Putamen (tissue), 1 donor: ENCODE measurements at regions not wholly inside any gene's neighbourhood (a gene's known extent, or its start where the extent isn't known, plus 50 kb on each side); places are given as distances from the start of the nearest gene placed in this dataset.
"Not testable (repeated sequence)": the region's sequence is repeated elsewhere in the genome, so short reads cannot be mapped to it uniquely, and the experiment has no call there.

Experiments
- DNase-seq: peaks from one replicate; pipeline ENCODE4 v3.0.0-alpha.2; 2016; ENCODE audit warnings: low spot score

GRCh38 chr1:30527511-30528140, 195.8 kb downstream of the MATN1 start:
- DNase-seq: no peak

DNA sequence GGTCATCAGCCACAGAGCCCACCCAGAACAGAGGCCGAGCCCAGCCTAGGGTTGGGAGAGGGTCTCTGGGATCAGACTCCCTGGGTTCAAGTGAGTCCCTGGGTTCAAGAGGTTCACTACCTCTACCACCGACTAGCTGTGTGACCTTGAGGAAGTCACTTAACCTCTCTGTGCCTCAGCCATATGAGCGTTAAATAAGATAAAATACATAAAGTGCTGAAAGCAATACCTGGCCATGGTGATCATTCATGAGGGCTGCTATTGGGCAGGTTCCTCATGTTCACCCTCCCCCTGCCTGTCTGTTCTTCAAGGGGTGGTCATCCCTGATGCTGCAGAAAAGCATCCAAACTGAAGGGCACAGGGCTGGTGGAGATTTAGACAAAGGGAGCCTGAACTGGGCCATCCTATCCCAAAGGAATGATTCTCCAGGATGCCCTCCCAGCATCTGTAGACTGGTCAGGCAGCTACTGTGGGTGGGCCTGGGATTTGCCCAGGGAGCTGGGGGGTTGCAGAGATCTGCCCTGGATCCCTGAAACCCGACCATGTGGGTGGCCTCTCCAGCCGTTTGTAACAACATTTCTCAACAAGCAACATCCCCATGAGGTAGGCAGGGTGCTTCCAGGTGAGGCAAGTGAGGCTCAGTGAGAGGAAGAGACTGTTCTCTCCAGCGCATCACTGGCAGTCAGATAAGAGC, 196.6 kb downstream of the MATN1 start:
- DNase-seq: no peak

GRCh38 chr1:30525971-30526651, 197.3 kb downstream of the MATN1 start:
- no peak for DNase-seq

- no peak for DNase-seq
Measured at GRCh38 chr1:30525631-30525970, 197.8 kb downstream of the MATN1 start.

DNA sequence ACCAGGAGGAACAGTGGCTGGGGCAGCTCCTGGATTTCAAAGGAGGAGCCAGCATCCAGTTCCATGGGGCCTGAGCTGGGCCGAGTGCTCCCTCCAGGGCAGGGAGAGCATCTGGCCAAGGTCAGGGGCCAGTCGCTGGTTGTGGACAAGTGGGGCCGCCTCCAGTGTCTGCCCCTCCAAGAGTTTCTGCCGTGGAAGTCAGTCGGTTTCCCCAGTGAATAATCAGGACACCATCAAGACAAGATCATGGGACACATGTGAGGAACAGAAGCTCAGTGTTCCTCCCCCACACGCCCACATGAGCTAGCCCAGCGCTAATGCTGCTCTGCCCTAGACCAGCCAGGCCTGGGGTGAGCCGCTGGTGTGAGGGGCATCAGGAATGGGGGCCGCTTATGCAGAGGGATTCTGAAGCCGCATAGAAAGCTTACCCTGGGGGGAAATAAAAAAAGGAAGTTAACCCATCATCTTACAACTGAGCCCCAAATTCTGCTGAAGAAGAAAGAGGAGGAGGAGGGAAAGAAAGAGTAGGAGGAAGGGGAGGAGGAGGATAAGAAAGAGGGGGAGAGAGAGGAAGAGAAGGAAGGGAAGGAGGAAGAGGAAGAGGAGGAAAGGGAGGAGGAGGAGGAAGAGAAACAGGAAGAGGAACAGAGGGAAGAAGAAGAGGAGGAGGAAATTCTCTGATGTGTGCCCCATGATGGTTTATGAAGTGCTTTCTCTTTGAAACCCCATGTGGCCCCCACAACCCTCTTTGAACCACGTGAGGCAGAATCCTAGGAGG, 198.4 kb downstream of the MATN1 start:
- no peak for DNase-seq

- DNase-seq: not testable (repeated sequence)
Measured at GRCh38 chr1:30524025-30524555, 199.3 kb downstream of the MATN1 start.

DNA sequence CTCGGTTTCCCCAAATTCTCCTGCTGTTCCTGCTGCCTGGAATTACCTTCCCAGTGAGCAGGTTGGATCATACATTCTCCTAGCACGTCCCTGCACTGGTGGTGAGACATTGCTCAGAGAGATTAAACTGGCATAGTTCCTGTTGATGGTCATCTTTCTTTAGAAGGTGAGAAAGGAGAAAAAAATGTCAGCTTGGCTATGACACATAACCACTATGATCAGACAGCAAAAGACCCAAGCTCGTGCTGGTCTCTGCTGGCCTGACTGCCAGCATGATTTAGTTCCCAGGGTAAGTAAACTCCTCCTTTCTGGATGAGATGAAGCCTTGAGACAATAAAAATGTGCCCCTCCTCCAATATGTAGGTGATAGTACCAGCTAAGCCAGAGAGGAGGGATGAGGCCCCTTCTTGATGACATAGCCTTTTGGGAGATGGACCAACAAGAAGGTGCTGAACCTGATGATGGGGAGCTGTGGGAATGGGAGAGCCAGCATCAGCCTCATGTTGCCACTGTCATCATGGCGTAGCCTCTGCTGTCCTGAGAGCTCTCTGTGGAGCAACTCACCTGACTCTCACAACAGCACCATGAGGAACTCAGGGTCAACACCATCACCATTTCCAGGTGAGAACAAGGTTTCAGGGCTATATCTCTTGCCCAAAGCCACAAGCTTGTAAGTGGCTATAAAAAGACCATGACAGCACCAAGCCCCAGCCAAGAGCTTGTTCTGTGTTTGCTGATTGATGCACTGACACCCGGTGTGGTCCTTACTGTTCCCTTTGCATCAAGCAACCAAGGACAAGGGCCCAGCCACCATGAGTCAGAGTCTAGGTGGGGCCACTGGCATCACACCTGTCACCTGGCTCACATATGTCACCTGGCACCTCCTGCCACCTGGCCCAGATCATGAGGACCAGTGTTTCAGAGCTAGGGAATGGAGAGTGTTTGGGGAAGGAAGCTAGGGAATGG, 200.0 kb downstream of the MATN1 start:
- DNase-seq: no peak

GRCh38 chr1:30522031-30523004, 201.1 kb downstream of the MATN1 start:
- no peak for DNase-seq

DNA sequence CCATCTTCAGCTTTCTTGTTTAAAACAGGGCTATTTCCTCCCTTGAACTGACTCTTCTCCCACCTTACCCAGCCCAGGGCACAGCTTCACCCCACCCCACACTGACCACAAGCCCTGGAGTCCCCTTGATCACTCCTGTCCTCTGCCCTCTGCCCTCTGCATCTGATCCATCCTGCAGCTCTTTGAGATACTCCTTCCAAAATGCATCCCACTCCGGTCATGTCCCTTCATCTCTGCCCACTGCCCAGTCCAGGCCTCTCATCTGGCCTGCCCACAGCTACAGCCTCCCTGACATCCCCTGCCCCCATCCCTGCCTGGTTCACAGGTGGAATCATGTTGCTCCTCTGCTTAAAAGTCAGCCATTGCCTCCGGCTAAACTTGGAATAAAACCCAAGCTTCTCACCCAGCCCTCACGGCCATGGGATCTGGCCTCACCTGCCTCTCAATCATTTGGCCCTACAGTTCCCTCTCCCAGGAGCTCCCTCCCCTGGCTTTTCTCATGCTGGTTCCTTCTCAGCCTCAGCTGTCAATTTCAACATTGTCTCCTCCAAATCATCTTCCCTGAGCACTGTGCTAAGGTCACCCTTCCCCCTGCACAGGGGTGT, 202.0 kb downstream of the MATN1 start:
- DNase-seq: no peak

GRCh38 chr1:30520476-30520875, 202.9 kb downstream of the MATN1 start:
- DNase-seq: no peak

GRCh38 chr1:30519201-30519763, 204.1 kb downstream of the MATN1 start:
- DNase-seq: no peak

- DNase-seq: no peak
Measured at GRCh38 chr1:30518696-30519095, 204.7 kb downstream of the MATN1 start.

DNA sequence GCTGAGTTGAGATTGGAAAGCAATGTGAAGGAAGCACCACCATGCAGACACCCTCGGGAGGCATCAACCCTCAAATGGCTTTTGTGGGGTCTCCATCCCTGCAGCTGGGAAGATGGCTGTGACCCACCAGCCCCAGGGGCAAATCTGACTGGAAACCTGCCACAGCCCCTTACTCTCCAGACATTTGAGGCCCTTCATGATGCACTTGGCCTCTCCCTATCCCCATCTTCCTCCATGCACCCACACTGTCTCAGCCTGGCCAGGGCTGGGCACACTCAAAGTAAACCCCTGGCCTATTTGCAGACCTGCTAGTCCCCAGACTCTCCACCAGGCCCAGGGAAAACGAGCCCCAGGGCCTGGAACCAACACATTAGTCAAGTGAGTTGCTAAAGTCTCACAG, 205.2 kb downstream of the MATN1 start:
- DNase-seq: no peak

DNA sequence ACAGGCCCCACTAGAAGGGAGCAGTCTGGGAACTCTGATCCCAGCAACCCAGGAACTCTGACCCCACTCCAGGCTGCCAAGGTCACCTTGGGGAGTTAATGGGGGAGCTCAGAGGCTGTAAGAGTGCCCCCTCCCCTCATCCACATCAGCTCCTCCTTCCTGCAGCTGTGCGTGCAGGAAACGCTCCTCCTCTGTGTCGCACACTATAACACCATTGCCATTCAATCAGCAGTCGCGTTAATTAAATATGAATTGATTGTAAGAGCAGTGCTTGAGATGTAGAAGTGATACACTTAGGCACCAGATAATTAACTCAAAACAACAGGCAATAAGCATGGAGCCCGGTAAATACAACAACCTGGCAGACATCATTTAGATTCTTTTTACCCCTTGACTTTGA, 205.7 kb downstream of the MATN1 start:
- DNase-seq: not testable (repeated sequence)

DNA sequence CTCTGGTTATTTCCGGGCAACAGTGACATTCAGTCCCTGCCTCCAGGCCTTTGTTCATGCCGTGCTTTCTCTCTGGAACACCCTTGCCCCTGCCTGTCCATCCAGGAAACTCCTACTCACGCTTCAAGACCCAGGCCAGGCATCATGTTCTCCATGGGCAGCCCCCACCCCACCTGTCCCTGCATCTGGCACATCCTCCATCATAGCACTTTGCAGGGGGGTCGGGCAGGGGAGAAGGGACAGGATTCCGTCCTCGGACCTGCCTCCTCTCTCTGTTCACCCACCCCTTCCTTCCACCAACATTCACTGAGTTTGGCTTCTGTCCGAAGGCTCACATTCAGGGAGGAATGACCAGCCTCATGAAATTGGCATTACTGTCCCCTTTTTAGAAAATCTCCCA, 206.1 kb downstream of the MATN1 start:
- not testable (repeated sequence) for DNase-seq

DNA sequence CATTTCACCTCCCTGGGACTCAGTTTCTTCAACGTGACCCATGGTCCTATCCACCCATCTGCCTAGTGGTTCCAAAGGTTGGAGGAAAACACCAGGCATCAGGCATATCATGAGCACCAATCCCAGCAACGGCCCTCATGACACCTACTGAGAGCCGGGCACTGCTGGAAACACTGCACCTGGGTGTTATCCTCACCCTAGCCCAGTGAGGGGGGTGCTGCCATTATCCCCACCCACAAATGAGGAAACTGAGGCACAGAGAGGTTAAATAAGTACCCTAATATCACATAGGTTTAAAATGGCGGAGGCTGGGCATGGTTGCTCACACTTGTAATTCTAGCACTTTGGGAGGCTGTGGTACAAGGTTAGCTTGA, 206.9 kb downstream of the MATN1 start:
- DNase-seq: no peak

- no peak for DNase-seq
Measured at GRCh38 chr1:30515755-30516484, 207.5 kb downstream of the MATN1 start.

DNA sequence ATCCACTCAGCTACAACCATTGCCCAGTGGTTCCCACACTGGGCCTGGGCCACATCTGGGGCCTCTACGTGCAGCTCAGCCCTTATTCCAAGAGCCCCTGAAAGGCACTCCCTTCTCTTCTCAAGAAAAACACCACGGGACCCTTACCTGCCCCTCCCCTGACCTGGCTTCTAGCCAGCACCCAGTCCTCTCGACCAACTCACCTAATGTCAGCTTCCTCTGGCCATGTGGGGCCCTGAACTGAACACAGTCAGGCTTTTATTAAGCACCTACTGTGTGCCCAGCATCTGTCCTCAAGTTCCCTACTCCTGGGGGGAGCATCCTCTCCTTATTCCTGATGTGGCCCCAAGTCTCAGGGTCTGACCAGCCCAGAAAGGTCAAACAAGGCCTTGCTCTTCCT, 208.4 kb downstream of the MATN1 start:
- DNase-seq: no peak
